HG03095 (cell line): ENCODE measurements at regions not wholly inside any gene's neighbourhood (a gene's known extent, or its start where the extent isn't known, plus 50 kb on each side); places are given as distances from the start of the nearest gene placed in this dataset.

Experiments
- ATAC-seq: cut with Tn5 transposase; IDR thresholded peaks from one replicate; pipeline ENCODE4 v1.9.1; 2021; ENCODE audit warnings: moderate library complexity; ENCODE audit not compliant: unreplicated experiment

DNA sequence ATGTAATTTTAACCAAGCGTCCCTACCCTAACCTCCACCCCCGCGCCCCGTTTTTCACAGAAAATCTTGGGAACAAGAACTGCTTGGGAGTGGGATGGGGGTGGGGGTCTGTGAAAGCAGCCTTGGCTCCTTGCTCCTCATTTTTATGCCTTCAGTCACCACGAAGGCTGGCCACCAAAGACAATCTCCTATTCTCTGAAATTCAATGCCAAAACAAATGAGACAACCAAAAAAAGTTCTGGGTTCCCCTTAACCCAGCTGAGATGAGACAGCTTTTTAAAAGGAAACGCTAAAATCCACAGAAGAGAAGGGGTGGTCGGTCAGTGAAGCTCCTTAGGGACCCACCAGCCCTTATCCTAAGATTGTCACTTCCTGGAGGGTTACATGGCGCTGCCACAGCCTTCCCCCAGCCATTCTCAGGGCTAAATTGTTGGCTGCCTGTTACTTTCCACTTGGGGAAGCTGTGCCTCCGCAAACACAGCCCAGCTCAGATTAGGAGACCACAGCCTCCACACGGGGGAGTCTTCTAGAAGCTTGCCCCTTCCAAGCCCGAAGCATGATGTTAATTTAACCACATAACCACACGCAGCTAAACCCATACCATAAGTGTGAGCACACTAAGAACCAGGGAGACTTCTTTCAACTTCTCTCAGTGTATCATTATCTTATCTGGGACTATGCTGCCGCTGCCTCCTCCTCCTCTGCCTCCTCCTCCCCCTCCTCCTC lies 136.3 kb downstream of the FOXD1 start:
- no peak for ATAC-seq

DNA sequence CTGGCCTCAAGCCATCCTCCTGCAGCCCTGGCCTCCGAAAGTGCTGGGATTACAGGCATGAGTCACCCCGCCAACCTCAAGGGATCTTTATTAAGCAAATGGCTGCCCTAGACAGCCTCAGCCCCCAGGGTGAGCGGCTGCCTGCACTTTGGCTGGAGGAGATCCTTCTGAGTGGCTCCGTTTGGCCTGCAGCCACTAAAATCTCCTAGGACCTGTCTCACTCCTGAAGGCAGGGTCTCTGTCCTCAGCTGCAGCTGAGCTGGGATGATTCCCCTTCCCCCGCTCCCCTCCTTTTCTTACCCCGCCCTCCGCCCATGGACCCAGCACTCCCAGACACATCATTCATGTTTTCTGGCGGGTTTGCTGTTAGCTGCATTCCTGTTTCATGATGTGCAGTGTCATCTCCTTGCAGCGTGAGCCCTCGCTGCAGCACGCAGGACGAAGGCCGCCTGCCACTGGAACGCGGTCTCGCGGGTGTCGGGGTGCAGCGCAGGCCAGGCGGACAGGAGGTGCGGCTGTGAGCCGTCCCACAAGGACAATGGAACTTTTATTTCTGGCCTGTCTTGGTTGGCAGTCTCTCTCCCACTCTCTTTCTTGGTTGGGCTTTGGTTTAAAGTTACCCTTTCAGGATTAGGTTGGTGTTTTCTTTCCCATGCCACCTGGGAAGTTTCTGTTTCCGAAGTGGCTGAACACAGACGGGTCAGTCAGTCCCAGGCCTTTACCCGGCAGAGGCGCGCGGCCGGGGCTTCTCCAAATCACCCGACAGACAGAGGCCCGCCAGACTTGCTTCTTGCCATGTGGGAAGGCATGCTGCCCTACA lies 137.1 kb downstream of the FOXD1 start:
- no peak for ATAC-seq

DNA sequence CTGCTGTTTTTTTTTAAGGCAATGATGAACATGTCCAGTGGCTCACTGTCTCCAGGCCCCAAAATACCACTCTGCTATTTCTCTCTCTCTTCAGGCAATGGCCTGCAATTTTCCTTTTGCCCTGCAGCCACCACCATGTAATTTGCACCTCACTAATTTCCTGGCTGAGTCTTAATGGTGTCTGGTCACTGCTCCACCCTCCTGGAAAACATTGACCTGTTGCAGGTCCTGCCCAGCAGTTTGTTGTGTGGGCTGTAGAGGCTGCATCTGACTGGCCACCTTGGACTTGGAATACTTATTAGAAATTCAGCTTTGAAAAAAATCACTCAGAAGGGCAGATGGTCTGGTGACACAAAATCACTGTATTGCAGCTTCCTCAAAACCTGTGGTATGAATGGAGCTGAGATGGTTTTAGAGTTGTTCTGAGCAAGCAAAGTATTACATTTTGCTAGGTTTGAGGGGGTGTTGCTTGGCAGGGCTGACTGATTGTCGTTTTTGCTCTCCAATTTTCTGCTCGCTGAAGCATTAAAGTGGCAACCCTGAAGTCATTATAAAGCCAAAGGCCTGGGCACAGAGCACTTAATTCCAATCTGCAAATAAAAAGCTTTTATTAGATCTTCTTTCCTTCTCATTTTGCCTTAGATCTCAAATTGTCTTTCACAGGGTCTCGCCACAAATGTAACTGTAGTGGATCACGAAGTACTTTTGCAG lies 134.8 kb downstream of the TMEM174 start:
- ATAC-seq, result no peak

DNA sequence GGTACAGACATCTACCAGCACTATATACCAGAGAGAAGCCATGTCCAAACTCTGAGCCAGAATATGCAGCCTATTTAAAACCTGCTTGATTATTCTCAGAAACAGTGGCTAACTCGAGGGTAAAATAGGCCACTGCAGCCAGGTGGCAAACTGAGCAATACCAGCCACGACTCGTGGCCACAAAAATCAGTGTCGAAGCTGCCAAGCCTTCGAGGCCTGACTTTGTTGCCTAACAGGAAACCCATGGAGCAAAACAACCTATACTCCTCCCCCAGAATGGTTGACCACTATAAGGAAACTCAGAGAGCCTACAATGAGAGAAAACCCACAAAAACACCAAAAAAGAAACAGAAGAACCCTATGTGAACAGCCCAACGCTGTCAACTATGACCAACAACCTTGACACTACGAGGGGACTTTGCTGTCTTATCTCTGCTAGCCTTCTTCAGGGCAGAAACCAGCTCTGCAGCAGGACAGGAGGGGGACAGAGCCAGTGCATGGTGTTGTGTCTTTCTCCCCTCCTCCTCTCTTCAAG lies 133.8 kb downstream of the TMEM174 start:
- ATAC-seq, result no peak

DNA sequence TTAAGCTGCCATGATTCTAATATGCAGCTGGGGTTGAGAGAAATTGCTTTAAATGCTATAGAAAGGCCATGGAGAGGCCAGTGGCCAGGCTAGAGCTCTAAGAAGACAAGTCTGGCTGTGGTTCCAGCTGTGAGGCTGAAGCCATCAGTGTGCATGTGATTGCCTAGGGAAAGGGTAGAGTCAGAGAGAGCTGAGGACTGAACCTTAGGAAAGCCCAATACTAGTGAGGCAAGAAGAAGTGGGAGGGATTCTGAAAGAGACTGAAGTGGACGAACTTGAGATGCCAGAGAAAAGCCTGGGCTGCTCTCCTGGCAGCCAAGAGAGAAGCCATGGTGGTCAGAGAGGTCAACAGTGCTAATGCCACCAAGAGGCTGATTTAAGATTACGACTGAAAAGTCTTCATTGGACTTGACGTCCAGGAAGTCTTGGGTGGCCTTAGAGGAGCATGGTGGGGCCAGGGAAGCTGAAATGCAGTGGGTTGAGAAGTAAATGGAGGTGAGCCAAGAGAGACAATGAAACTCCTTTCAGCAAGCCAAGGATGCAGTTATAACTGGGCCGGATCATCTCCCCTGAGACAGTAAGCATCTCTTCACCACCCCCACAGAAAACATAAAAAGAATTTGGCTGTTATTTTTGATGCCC lies 133.2 kb downstream of the TMEM174 start:
- no peak for ATAC-seq

DNA sequence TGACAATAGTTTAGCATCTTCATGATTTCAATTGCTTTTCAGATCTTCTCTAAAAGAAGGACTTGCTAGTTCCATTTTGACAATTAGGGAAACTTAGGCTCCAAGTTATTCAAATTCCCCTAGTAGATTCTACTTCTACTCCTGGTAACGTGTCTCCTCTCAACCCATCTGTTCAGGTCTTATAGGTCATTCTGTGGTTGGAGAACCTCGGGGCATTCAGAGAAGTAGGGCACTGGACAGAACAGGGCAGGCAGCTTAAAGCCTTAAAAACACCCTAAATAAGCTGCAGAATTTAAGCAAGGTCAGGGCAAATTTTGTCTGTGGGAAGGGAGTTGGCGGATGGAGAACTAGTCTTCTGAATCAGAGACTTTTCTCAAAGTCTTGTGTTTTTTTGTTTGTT lies 132.4 kb downstream of the TMEM174 start:
- no peak for ATAC-seq

DNA sequence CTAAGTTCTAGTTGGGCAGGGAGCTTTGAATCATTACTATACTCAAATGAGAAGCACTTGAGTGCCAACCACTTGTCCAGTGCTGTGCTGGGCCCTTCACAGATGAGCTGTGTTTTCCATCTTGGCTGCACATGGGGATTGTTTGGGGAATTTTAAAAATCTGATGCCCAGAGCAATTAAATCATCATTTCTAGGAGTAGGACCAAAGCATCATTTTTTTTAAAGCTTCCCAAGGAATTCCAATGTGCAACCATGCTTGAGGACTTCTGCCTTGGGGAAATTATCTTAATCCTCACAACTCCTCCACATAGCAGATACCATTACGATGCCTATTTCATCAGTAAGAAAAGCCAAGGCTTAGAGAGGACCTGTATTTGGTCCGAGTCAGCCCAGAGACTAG lies 131.4 kb downstream of the TMEM174 start:
- no peak for ATAC-seq

DNA sequence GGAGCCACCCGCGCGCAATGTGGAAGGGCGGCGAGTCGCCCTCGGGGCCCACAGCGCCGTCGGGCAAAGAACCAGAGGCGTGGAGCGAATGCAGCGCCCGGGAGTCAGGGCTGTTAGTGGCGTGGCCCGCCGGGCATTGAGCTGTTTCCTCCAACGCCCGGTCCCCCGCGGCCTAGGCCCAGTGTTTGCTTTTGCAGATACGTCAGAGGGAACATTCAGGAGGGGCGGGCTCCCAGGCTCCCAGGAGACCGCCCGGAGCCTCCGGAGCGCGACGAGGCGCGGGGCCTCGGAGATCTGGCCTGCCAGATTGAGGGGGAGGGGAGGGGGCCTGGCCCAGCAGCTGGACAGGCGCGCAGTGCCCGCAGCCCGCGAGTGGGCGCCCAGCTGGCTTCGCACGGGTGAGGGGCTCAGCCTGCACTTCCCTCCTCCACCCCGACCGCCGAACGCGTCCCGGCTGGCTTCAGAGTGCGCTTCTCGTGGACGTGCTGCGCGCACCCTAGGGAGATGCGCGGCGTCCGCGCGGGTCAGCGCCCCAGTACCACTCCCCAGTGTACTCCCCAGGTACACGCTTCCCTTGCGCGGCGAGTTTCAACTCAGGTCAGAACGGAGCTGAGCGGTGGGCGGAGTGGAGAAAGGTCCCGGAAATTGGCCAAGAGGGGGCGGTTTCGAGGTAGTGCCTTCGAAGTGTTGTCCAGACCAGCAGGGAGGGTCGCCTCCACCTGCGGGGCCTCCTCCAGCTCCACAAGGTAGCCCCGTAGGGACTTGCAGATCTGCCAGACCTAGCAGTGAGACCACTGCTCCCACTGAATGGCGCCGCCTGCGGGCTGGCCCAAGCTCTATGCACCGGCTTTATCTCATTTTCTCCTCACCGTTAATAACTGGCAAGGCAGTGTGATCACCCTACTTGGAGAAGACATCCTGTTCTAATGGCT lies 130.4 kb downstream of the TMEM174 start:
- ATAC-seq, result no peak

DNA sequence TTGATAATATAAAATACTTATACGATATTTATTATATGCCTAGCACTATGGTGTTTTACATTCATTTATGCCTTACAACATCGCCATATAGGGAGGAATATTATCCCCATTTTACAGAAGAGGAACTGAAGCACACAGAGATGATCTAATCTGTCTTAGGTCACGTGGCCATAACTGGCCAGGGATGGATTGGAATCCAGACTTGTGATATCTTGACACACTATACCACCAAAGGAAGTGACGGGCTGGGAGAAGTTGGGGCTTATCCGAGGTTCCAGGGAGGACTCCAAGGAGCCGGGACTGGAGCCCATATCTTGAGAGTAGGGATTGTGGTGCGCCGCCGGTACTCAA lies 129.8 kb downstream of the TMEM174 start:
- no peak for ATAC-seq

DNA sequence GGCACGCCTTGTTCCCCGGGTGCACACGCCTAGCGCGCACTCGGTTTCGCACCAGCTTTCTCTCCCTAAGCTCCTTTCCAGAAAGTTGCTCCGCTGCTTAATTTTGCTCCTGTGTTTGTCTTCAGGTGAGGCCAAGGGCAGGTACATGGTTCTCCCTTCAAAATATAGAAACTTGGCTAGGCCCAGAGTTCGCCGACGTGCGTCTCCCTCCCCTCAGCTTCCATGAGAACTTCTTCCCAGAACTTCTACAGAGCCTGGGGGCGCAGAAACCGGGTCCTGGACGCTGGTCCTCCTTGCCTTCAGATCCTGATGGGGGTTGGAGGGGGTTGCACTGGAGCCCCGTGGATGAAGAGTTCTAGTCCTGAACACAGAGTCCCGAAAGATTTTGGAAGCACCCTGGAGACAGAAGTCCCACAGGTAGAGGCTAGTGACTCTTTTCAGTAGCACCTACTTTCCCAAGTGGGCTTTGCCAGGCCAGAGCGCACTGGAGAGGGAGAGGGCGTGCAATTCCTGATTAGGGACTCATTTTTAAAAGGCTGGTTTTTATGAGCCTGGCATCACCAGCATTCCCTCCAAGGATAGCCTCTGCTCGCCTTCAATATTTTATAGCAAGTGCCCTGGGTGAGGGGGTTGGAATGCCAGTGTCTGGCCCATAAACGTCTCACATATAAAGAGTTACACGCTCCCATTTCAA lies 128.4 kb downstream of the TMEM174 start:
- no peak for ATAC-seq

DNA sequence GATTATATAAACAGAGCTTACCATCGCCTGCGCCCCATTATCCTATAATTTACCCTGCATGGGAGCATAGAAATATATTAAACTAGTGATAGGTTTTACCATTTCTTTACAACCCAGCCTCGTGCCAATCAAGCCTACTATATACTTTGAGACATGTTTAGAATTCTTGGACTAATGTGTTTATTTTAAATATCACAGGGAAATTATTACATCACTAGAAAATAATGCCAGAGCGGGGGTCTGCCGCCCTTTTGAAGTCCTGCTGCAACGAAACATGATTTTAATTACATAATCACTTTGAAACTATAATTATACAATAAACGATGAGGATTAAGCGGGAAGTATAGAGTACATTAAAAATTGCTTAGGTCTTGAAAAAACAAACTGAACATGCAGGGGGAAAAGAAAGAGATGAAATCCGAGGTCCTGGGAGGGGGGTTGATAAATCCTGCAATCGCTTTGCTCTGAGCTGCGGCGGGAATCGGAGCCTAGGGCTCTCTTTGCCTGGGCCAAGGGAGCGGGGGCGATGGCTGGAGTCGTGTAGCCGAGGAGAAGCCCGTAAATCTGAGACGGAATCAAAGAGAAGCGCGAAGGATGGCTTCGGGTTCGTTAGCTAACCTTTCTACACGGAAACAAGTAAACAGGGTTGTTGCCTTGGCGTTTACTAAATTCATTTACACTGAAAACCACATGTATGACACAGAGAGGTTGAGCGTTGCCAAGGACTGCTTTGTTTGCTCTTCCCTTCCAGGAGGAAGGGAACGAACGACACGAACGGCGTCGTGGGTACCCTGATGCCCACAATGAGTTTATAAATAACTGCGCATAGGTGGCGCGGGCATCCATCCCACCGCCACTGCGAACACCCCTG lies 127.6 kb downstream of the TMEM174 start:
- no peak for ATAC-seq

DNA sequence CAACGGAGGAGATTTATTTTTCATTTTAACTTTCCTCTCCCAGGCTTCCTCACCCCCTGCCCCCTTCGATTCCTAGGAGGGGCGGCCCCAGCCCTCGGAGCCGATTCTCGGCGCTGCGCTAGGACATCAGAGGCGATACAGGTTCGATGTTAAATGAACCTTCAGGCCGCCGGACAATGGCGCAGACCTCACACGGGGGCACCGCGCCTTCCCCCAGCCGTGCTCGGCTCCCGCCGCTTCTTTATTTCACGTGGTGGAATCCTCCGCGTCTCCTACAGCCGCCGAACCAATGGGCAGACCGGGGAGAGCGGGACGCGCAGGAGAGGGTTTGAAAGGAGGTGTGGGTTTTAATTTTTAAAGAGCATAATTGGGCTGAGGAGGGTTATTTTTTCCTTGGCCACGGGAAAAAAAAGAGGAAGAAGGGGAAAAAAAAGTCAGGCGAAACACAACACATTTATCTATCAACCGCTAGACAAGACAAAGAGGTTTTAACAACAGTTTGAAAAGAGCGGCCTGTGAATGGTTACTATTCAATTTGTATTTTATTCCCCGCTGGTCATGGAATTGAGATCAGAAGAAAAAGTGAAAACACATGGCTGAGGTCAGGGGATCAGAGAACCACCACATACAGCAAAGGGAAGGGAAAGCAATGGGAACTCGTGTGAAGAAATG lies 126.8 kb downstream of the TMEM174 start:
- no peak for ATAC-seq

DNA sequence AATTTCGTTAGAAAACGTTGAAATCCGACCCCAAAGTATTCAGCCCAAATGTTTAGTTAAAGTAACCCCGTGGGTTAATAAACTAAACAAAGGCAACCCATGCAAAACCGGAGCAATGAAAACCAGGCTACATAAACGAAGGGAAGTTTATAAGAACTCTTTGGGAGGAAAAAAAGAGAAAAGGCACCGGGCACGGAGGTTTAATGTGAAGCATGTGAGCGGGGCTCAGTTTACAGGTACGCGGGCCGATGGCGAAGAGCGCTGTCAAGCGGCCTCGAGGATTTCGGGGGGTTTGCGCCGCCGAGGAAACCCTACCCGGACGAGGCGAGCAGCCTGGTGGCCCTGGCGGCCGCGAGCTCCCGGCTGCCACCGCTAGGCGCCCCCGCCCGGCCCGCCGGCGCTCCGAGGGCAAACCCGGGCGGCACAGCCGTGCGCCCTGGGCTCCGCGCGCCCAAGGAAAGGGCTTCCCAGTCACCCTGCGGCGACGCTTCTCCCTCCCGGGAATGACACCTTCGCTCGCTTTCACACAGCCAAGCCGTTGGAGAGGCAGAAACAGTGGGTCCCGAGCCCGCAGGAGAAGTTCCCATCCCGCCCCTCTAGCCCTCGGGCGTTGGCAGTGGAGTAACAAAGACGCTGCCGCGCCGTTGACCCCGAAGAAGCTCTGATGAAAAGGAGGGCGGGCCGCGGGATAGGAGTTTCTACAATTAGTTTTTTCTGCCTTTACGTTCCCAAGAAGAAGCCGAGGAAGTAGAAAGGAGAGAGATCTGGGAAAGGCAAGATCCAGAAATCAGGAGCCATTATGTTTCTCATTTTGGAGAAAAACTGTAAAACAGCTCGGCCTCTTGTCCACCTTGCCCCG lies 126.0 kb downstream of the TMEM174 start:
- ATAC-seq, result no peak

DNA sequence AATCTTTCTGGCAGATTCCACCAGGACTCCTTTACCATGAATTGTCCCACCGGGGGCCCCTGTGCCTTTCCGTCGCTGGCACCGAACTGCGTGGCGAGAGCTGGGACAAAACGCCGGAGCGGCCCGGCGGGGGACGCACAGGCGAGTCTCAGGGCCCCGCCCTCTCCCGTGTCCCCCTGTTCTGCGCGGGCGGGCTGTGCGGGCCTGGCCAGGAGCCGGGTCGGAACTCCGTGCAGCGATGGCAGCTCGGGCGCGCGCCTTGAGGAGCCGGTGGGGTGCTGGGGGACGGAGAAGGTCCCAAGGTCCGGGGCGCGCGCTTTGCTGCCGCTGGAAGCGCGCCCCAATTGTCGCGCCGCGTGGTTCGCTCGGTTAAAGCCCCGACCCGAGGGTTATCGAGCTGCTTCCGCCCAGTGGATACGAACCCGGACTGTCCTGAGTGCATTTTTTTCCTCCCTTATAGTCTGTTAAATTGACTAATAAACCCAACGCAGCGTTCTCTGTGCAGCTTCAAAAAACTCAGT lies 125.3 kb downstream of the TMEM174 start:
- no peak for ATAC-seq

DNA sequence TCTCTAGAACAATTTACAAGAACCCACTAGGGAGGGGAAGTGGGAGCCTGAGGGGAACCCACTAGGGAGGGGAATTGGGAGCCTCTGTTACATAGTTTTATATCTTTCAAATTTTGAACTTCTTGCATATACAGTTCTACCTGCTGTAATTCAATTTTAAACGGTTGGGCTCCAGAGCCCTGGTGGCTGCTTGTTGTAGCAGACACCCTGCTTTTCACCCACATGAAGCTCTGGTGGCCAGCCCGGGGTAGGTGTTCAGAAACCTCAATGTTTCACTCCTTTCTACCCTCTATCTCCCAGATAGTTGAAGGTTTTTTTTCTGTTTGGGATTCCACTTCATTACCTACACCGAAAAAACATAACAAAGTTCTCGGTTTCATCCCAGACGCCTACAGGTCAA lies 124.4 kb downstream of the TMEM174 start:
- ATAC-seq, result no peak

DNA sequence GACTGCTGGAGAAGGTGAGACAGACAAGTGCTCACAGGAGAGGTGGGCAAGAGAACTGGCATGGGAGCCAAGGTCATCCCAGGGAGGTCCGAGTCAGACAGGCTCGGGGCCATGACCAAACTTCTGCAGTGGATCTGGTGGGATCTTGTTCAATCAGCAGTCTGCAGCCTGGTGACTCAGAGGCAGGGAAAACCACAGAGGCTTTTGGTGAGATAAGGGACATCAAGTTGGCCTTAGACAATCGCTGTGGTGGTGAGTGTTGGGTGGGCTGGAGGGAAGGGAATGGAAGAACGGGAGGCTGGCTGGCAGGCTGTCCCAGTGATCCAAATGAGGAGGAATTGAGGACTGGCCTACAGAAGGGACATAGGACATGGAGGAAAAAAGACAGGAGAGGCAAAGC lies 123.8 kb downstream of the TMEM174 start:
- ATAC-seq, result no peak

DNA sequence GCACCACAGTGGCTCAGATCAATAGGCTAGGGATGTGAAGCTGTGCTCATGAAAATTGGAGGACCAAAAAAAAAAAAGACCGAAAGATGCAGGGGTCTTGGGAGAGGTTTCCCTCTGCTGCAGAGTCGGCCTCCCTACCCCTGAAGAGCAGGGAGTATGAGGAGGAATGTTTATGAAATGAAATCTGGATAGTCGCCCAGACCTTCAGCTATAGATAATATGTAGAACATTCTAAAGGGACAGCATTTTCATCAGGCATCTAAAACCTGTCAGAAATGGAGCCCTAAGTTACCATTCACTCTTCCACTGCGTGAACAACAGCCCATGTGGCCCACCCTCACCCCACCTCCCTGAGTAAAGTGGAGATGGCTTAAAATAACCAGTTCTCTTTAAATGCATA lies 122.9 kb downstream of the TMEM174 start:
- no peak for ATAC-seq
